ENCODE measurements at regions not wholly inside any gene's neighbourhood (a gene's known extent, or its start where the extent isn't known, plus 50 kb on each side); places are given as distances from the start of the nearest gene placed in this dataset.

DNA sequence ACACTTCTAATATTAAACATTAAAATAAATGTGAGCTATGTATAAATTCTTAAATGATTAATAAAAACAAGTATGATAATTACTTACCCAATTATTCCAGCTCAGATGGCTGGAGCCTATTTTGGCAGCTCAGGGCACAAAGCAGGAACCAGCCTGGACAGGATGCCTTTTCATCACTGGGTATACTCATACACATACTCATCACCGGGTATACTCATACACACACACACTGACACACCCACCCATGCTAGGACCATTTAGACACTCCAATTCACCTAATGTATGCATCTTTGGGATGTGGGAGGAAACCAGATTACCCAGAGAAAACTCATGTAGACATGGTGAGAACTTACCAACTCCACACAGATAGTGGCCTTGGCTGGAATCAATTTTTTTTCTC lies 57.9 kb upstream of the CNOT2 start:
- TF ChIP-seq, protein P1, sequence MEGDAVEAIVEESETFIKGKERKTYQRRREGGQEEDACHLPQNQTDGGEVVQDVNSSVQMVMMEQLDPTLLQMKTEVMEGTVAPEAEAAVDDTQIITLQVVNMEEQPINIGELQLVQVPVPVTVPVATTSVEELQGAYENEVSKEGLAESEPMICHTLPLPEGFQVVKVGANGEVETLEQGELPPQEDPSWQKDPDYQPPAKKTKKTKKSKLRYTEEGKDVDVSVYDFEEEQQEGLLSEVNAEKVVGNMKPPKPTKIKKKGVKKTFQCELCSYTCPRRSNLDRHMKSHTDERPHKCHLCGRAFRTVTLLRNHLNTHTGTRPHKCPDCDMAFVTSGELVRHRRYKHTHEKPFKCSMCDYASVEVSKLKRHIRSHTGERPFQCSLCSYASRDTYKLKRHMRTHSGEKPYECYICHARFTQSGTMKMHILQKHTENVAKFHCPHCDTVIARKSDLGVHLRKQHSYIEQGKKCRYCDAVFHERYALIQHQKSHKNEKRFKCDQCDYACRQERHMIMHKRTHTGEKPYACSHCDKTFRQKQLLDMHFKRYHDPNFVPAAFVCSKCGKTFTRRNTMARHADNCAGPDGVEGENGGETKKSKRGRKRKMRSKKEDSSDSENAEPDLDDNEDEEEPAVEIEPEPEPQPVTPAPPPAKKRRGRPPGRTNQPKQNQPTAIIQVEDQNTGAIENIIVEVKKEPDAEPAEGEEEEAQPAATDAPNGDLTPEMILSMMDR (conservative IDR thresholded peaks at IDR 0.05 in 1 of 2, IDR thresholded peaks at IDR 0.05 in 1 of 2; ENCODE audit: extremely low read depth in 1 of 2, insufficient read depth in 1 of 2, low read depth in 1 of 2, low read length in 2 of 2) = no peak
- TF ChIP-seq EZH2 (IDR thresholded peaks at IDR 0.05; ENCODE audit: borderline replicate concordance, low read length) = no peak
